ENCODE measurements at regions not wholly inside any gene's neighbourhood (a gene's known extent, or its start where the extent isn't known, plus 50 kb on each side); places are given as distances from the start of the nearest gene placed in this dataset.

GRCh38 chr12:45490232-45490881, 239.1 kb upstream of the ARID2 start:
- Histone ChIP-seq H3K36me3 (no peaks in the 10 kb centered on the region), H3K27ac (no peak overlapping the region), H3K9me3 (peaks cover 0 to 6% (median 0%) of the 10 kb centered on the region in 3 donors), H3K4me1 (peaks cover 0 to 4% (median 0%) of the 10 kb centered on the region in 4 donors), H3K4me3 (no peak overlapping the region), H3K27me3 (no peaks in the 10 kb centered on the region)
- intact Hi-C loops (cut with DNase I; ENCODE audit: low total_unique reads) = no loop called here
- no peak for DNase-seq
- TF ChIP-seq CTCF (IDR thresholded peaks at IDR 0.05) = no peak

GRCh38 chr12:45494279-45494678, 235.2 kb upstream of the ARID2 start:
- Histone ChIP-seq H3K27ac (no peak overlapping the region), H3K4me1 (no peaks in the 10 kb centered on the region), H3K4me3 (no peak overlapping the region), H3K27me3 (no peaks in the 10 kb centered on the region), H3K36me3 (no peaks in the 10 kb centered on the region), H3K9me3 (peaks cover 0 to 6% (median 0%) of the 10 kb centered on the region in 3 donors)
- DNase-seq = no peak
- no peak for TF ChIP-seq CTCF (IDR thresholded peaks at IDR 0.05)
- intact Hi-C loops (cut with DNase I; ENCODE audit: low total_unique reads) = no loop called here

GRCh38 chr12:45498645-45499044, 230.9 kb upstream of the ARID2 start:
- Histone ChIP-seq H3K36me3 (no peaks in the 10 kb centered on the region), H3K4me3 (no peak overlapping the region), H3K27me3 (no peaks in the 10 kb centered on the region), H3K9me3 (no peaks in the 10 kb centered on the region), H3K4me1 (no peaks in the 10 kb centered on the region), H3K27ac (no peak overlapping the region)
- intact Hi-C loops (cut with DNase I; ENCODE audit: low total_unique reads) = no loop called here
- no peak for DNase-seq
- TF ChIP-seq CTCF (IDR thresholded peaks at IDR 0.05) = no peak

GRCh38 chr12:45502481-45503128, 226.9 kb upstream of the ARID2 start:
- no peak for DNase-seq
- no peaks in the 10 kb centered on the region for H3K4me1 ChIP-seq
- intact Hi-C loops (cut with DNase I; ENCODE audit: low total_unique reads) = no loop called here
- H3K27me3 ChIP-seq = no peaks in the 10 kb centered on the region
- no peaks in the 10 kb centered on the region for H3K36me3 ChIP-seq
- H3K9me3 ChIP-seq = no peaks in the 10 kb centered on the region
- no peak for TF ChIP-seq CTCF (IDR thresholded peaks at IDR 0.05)
- no peak overlapping the region for H3K4me3 ChIP-seq
- H3K27ac ChIP-seq = no peak overlapping the region

GRCh38 chr12:45503899-45504298, 225.6 kb upstream of the ARID2 start:
- DNase-seq = no peak
- intact Hi-C loops (cut with DNase I; ENCODE audit: low total_unique reads) = loop anchor here (2.0 kb wide), 1 partner anchor 15 kb away; no protein-coding TSS in a partner anchor
- no peaks in the 10 kb centered on the region for H3K27me3 ChIP-seq

More at GRCh38 chr12:45503899-45504298, 225.6 kb upstream of the ARID2 start:
- Histone ChIP-seq H3K9me3 (no peaks in the 10 kb centered on the region), H3K4me3 (no peak overlapping the region), H3K4me1 (no peaks in the 10 kb centered on the region), H3K27ac (no peak overlapping the region), H3K36me3 (no peaks in the 10 kb centered on the region)
- no peak for TF ChIP-seq CTCF (IDR thresholded peaks at IDR 0.05)

All from tibial artery (tissue), 4 donors.